Breast epithelium (tissue), 3 donors: ENCODE measurements at regions not wholly inside any gene's neighbourhood (a gene's known extent, or its start where the extent isn't known, plus 50 kb on each side); places are given as distances from the start of the nearest gene placed in this dataset.

Experiments
- CTCF ChIP-seq, 3 donors: fragments of 450-650 bp; IDR thresholded peaks; one replicate each; pipeline ENCODE4 v1.5.1; 2016 to 2017; ENCODE audit warnings: antibody characterized with exemption in 3 of 3, mild to moderate bottlenecking in 3 of 3, moderate library complexity in 3 of 3
- POLR2A ChIP-seq: fragments of 450-650 bp; IDR thresholded peaks from one replicate; pipeline ENCODE4 v1.6.1; 2016; ENCODE audit warnings: antibody characterized with exemption, mild to moderate bottlenecking, moderate library complexity

GRCh38 chr11:8785457-8785856 lies 102.9 kb downstream of the RPL27A start:
- TF ChIP-seq CTCF (IDR thresholded peaks at IDR 0.05) (no peak), POLR2A (no peak)
